A673 (cell line): ENCODE measurements at regions not wholly inside any gene's neighbourhood (a gene's known extent, or its start where the extent isn't known, plus 50 kb on each side); places are given as distances from the start of the nearest gene placed in this dataset.

Source experiments
- EZH2 ChIP-seq: fragments of 200-600 bp; sonication (generic); IDR thresholded peaks from 2 replicates; pipeline ENCODE4 v1.6.1; 2017; ENCODE audit warnings: borderline replicate concordance, low read depth, mild to moderate bottlenecking, mixed read lengths, antibody characterized with exemption, low read length; ENCODE audit not compliant: poor library complexity, severe bottlenecking
- TF ChIP-seq, protein P1 (sequence below): fragments of 300-800, 200-600 bp; sonication (generic); conservative IDR thresholded peaks from 2 replicates; pipeline ENCODE4 v1.5.1; 2017; ENCODE audit warnings: low read depth, mild to moderate bottlenecking, antibody characterized with exemption, low read length, moderate library complexity, mixed read lengths

DNA sequence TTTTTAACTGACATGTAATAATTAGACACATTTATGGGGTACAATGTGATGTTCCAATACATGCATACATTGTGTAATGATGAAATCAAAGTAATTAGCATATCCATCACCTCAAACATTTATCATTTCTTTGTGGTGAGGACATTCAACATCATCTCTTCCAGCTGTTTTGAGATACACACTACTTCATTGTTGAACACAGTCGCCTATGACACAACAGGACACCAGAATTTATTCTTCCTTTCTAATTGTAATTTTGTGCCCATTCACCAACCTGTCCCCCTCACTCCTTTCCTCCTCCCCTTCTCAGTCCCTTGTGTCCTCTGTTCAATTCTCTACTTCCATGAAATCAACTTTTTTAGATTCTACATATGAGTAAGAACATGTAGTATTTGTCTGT lies 113.4 kb upstream of the CBLB start:
- TF ChIP-seq, protein P1, sequence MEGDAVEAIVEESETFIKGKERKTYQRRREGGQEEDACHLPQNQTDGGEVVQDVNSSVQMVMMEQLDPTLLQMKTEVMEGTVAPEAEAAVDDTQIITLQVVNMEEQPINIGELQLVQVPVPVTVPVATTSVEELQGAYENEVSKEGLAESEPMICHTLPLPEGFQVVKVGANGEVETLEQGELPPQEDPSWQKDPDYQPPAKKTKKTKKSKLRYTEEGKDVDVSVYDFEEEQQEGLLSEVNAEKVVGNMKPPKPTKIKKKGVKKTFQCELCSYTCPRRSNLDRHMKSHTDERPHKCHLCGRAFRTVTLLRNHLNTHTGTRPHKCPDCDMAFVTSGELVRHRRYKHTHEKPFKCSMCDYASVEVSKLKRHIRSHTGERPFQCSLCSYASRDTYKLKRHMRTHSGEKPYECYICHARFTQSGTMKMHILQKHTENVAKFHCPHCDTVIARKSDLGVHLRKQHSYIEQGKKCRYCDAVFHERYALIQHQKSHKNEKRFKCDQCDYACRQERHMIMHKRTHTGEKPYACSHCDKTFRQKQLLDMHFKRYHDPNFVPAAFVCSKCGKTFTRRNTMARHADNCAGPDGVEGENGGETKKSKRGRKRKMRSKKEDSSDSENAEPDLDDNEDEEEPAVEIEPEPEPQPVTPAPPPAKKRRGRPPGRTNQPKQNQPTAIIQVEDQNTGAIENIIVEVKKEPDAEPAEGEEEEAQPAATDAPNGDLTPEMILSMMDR = no peak
- no peak for TF ChIP-seq EZH2
